MM.1S (cell line): ENCODE measurements at regions not wholly inside any gene's neighbourhood (a gene's known extent, or its start where the extent isn't known, plus 50 kb on each side); places are given as distances from the start of the nearest gene placed in this dataset.

ENCODE experiments used
- CTCF ChIP-seq: fragments of 300-600 bp; sonication (generic); IDR thresholded peaks from 2 replicates; pipeline ENCODE4 v1.5.1; 2016; ENCODE audit warnings: antibody characterized with exemption, low read length, mixed read lengths
- EZH2 ChIP-seq: fragments of 300-600 bp; sonication (generic); optimal IDR thresholded peaks from 2 replicates; pipeline ENCODE3; 2017; ENCODE audit warnings: low read depth, mild to moderate bottlenecking, antibody characterized with exemption, low read length, mixed read lengths

GRCh38 chr13:82698383-82698782, 1183.9 kb downstream of the SLITRK1 start:
- TF ChIP-seq CTCF: no peak
- no peak for TF ChIP-seq EZH2
